ENCODE measurements at regions not wholly inside any gene's neighbourhood (a gene's known extent, or its start where the extent isn't known, plus 50 kb on each side); places are given as distances from the start of the nearest gene placed in this dataset.

DNA sequence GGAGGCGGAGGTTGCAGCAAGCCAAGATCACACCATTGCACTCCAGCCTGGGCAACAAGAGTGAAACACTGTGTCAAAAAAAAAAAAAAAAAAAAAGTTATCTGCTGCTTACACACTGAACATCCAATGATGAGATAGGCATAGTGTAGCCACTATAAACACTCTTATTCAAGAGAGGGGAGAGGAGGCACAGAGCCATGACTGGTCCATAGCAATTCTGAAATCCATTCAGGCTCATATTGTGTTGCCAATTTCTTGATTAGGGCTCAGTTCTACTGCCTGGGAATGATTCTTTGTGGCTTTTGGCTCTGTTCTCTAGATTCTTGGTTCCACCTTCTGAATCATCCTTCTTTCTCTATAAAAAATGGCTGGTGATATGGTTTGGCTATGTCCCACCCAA, 136.1 kb downstream of the ZFP36L2 start:
- in situ Hi-C loops (cut with MboI), result no loop called here
- Histone ChIP-seq H4K20me1 (ENCODE audit: control insufficient read depth, insufficient read depth) (no peaks in the 10 kb centered on the region), H2AFZ (ENCODE audit: control insufficient read depth, low read depth, low read length) (no peak overlapping the region), H3K27ac (ENCODE audit: control insufficient read depth, insufficient read depth) (no peak overlapping the region), H3K4me2 (ENCODE audit: control insufficient read depth, insufficient read depth) (no peak overlapping the region), H3K27me3 (replicated peaks in 1 of 2; ENCODE audit: control insufficient read depth in 2 of 2, insufficient read depth in 2 of 2, low read length in 1 of 2) (no peaks in the 10 kb centered on the region), H3K9ac (ENCODE audit: control insufficient read depth, insufficient read depth, low read length) (no peak overlapping the region), H3K9me3 (replicated peaks; ENCODE audit: control insufficient read depth, insufficient read depth, low read length) (peaks cover 4% of the 10 kb centered on the region; the same call in 2 of the 3 replicates), H3K36me3 (ENCODE audit: control insufficient read depth in 2 of 2, insufficient read depth in 2 of 2, low read length in 1 of 2) (no peaks in the 10 kb centered on the region), H3K4me3 (no peak overlapping the region), H3K79me2 (ENCODE audit: control insufficient read depth, insufficient read depth, low read length) (no peaks in the 10 kb centered on the region), H3K4me1 (ENCODE audit: control insufficient read depth, insufficient read depth, low read length) (no peaks in the 10 kb centered on the region)
- DNase-seq (ENCODE audit: low read depth, low spot score) (no peak), ATAC-seq (no peak), FAIRE-seq (no peak)
- no TSS peak for BruUV-seq (replicated peaks)
- intact Hi-C loops (cut with micrococcal nuclease; ENCODE audit: unreplicated experiment), result no loop called here
- ChIA-PET SMC1A (ENCODE audit: uncharacterized antibody, unreplicated experiment) (no interaction called here), RAD21 (ENCODE audit: unreplicated experiment) (no interaction called here), POLR2A (no interaction called here), CTCF (no interaction called here)
- 0% methylated on average over 1 of the region's 1 CpG for WGBS (ENCODE audit: insufficient coverage, insufficient replicate concordance, low lambda C conversion rate, missing lambda C conversion rate)
- TF ChIP-seq, protein P1, sequence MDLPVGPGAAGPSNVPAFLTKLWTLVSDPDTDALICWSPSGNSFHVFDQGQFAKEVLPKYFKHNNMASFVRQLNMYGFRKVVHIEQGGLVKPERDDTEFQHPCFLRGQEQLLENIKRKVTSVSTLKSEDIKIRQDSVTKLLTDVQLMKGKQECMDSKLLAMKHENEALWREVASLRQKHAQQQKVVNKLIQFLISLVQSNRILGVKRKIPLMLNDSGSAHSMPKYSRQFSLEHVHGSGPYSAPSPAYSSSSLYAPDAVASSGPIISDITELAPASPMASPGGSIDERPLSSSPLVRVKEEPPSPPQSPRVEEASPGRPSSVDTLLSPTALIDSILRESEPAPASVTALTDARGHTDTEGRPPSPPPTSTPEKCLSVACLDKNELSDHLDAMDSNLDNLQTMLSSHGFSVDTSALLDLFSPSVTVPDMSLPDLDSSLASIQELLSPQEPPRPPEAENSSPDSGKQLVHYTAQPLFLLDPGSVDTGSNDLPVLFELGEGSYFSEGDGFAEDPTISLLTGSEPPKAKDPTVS (IDR thresholded peaks at IDR 0.05; ENCODE audit: low read depth, low read length), result no peak
- TF ChIP-seq ZNF24 (IDR thresholded peaks at IDR 0.05), result no peak
- no peak for TF ChIP-seq RB1 (IDR thresholded peaks at IDR 0.05; ENCODE audit: borderline replicate concordance)
- TF ChIP-seq HCFC1 (IDR thresholded peaks at IDR 0.05; ENCODE audit: low read length), result no peak
- TF ChIP-seq, protein P2, sequence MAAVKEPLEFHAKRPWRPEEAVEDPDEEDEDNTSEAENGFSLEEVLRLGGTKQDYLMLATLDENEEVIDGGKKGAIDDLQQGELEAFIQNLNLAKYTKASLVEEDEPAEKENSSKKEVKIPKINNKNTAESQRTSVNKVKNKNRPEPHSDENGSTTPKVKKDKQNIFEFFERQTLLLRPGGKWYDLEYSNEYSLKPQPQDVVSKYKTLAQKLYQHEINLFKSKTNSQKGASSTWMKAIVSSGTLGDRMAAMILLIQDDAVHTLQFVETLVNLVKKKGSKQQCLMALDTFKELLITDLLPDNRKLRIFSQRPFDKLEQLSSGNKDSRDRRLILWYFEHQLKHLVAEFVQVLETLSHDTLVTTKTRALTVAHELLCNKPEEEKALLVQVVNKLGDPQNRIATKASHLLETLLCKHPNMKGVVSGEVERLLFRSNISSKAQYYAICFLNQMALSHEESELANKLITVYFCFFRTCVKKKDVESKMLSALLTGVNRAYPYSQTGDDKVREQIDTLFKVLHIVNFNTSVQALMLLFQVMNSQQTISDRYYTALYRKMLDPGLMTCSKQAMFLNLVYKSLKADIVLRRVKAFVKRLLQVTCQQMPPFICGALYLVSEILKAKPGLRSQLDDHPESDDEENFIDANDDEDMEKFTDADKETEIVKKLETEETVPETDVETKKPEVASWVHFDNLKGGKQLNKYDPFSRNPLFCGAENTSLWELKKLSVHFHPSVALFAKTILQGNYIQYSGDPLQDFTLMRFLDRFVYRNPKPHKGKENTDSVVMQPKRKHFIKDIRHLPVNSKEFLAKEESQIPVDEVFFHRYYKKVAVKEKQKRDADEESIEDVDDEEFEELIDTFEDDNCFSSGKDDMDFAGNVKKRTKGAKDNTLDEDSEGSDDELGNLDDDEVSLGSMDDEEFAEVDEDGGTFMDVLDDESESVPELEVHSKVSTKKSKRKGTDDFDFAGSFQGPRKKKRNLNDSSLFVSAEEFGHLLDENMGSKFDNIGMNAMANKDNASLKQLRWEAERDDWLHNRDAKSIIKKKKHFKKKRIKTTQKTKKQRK (IDR thresholded peaks at IDR 0.05; ENCODE audit: low read depth, low read length), result no peak
- no peak for TF ChIP-seq TCF12 (IDR thresholded peaks at IDR 0.05; ENCODE audit: low read depth, low read length)
- no peak for TF ChIP-seq ZNF217 (IDR thresholded peaks at IDR 0.05)
- TF ChIP-seq ETV6 (conservative IDR thresholded peaks at IDR 0.05 in 1 of 2, IDR thresholded peaks at IDR 0.05 in 1 of 2; ENCODE audit: borderline replicate concordance in 1 of 2, low read depth in 1 of 2), result no peak
- no peak for TF ChIP-seq WRNIP1 (IDR thresholded peaks at IDR 0.05; ENCODE audit: borderline replicate concordance, low read depth, low read length)
- TF ChIP-seq, protein P3, sequence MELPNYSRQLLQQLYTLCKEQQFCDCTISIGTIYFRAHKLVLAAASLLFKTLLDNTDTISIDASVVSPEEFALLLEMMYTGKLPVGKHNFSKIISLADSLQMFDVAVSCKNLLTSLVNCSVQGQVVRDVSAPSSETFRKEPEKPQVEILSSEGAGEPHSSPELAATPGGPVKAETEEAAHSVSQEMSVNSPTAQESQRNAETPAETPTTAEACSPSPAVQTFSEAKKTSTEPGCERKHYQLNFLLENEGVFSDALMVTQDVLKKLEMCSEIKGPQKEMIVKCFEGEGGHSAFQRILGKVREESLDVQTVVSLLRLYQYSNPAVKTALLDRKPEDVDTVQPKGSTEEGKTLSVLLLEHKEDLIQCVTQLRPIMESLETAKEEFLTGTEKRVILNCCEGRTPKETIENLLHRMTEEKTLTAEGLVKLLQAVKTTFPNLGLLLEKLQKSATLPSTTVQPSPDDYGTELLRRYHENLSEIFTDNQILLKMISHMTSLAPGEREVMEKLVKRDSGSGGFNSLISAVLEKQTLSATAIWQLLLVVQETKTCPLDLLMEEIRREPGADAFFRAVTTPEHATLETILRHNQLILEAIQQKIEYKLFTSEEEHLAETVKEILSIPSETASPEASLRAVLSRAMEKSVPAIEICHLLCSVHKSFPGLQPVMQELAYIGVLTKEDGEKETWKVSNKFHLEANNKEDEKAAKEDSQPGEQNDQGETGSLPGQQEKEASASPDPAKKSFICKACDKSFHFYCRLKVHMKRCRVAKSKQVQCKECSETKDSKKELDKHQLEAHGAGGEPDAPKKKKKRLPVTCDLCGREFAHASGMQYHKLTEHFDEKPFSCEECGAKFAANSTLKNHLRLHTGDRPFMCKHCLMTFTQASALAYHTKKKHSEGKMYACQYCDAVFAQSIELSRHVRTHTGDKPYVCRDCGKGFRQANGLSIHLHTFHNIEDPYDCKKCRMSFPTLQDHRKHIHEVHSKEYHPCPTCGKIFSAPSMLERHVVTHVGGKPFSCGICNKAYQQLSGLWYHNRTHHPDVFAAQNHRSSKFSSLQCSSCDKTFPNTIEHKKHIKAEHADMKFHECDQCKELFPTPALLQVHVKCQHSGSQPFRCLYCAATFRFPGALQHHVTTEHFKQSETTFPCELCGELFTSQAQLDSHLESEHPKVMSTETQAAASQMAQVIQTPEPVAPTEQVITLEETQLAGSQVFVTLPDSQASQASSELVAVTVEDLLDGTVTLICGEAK (IDR thresholded peaks at IDR 0.05; ENCODE audit: borderline replicate concordance), result no peak
- TF ChIP-seq, protein P4, sequence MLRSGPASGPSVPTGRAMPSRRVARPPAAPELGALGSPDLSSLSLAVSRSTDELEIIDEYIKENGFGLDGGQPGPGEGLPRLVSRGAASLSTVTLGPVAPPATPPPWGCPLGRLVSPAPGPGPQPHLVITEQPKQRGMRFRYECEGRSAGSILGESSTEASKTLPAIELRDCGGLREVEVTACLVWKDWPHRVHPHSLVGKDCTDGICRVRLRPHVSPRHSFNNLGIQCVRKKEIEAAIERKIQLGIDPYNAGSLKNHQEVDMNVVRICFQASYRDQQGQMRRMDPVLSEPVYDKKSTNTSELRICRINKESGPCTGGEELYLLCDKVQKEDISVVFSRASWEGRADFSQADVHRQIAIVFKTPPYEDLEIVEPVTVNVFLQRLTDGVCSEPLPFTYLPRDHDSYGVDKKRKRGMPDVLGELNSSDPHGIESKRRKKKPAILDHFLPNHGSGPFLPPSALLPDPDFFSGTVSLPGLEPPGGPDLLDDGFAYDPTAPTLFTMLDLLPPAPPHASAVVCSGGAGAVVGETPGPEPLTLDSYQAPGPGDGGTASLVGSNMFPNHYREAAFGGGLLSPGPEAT (IDR thresholded peaks at IDR 0.05; ENCODE audit: low read depth), result no peak
- TF ChIP-seq KAT2A (conservative IDR thresholded peaks at IDR 0.05; ENCODE audit: control insufficient read depth, low read depth, low read length), result no peak
- TF ChIP-seq, protein P5, sequence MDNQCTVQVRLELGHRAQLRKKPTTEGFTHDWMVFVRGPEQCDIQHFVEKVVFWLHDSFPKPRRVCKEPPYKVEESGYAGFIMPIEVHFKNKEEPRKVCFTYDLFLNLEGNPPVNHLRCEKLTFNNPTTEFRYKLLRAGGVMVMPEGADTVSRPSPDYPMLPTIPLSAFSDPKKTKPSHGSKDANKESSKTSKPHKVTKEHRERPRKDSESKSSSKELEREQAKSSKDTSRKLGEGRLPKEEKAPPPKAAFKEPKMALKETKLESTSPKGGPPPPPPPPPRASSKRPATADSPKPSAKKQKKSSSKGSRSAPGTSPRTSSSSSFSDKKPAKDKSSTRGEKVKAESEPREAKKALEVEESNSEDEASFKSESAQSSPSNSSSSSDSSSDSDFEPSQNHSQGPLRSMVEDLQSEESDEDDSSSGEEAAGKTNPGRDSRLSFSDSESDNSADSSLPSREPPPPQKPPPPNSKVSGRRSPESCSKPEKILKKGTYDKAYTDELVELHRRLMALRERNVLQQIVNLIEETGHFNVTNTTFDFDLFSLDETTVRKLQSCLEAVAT (IDR thresholded peaks at IDR 0.05), result no peak
